ENCODE measurements at regions not wholly inside any gene's neighbourhood (a gene's known extent, or its start where the extent isn't known, plus 50 kb on each side); places are given as distances from the start of the nearest gene placed in this dataset.

DNA sequence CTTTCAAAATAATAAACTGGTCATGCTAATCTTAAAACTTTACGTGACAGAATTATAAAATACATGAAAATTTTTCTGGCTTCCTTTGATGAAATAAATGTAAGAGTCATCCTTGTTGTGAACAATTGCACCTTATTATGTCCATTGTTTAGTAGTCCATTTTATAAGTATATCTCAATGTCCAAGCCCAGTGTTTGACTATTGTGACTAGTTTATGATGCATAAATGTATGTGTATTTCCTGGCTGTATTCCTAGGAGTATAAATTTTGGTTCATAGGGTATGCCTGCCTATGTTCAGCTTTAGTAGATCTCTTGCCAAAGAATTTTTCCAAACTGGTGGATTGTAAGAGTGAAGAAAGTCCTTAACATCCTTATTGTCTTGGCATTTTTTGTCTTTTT is 2895.5 kb upstream of the PCDH20 start:
- TF ChIP-seq POLR2A (IDR thresholded peaks at IDR 0.05): no peak
- TF ChIP-seq, protein P1, sequence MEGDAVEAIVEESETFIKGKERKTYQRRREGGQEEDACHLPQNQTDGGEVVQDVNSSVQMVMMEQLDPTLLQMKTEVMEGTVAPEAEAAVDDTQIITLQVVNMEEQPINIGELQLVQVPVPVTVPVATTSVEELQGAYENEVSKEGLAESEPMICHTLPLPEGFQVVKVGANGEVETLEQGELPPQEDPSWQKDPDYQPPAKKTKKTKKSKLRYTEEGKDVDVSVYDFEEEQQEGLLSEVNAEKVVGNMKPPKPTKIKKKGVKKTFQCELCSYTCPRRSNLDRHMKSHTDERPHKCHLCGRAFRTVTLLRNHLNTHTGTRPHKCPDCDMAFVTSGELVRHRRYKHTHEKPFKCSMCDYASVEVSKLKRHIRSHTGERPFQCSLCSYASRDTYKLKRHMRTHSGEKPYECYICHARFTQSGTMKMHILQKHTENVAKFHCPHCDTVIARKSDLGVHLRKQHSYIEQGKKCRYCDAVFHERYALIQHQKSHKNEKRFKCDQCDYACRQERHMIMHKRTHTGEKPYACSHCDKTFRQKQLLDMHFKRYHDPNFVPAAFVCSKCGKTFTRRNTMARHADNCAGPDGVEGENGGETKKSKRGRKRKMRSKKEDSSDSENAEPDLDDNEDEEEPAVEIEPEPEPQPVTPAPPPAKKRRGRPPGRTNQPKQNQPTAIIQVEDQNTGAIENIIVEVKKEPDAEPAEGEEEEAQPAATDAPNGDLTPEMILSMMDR (IDR thresholded peaks at IDR 0.05): no peak

Measured in prostate gland (tissue), 2 donors.